ENCODE measurements at regions not wholly inside any gene's neighbourhood (a gene's known extent, or its start where the extent isn't known, plus 50 kb on each side); places are given as distances from the start of the nearest gene placed in this dataset.

DNA sequence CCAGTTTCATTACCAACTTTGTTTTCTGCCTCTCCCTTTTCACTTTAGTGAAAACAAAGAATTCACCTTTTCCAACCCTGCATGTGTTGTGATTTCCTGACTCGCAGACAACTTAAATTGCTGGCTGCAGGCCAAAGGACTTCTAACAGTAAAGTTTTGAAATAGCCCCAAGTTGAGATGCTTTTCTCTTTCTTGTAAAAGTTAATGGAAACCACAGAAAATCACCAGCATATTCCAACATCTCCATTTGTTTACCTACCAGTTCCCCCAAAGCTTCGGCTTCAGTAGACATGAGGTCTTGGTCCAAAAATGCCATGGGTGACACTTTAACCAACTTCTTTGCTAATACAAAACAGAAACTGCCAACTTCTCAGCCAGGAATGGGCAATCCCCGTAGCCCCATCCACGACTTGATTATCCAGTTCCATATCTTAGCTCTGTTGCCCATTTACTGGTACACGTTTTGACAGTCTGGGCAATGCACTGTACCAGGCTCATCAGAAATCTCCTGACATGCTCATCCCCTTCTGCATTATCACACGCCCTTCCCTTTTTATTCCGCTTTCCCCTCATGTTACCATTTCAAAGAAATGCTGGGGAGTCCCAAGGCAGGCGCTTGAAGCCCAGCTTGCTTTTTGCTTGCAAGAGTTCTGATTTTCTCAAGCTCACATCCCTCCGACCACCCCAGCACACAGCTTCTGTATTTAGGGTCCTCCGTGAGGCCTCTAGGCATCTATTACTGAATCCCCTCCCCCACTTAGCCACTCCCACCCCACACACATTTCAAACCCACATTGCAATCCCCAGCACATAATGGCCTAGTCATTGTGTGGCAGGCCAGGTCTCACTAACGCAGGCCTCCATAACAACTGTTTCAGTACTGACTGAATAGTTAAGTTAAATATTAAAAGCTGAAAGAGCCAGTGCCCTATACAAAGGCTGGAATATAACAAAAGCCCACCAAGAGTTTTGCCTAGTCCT lies 137.9 kb upstream of the S100G start:
- intact Hi-C loops (cut with DNase I): no loop called here
- DNase-seq (ENCODE audit: extremely low spot score in 2 of 2): no peak

DNA sequence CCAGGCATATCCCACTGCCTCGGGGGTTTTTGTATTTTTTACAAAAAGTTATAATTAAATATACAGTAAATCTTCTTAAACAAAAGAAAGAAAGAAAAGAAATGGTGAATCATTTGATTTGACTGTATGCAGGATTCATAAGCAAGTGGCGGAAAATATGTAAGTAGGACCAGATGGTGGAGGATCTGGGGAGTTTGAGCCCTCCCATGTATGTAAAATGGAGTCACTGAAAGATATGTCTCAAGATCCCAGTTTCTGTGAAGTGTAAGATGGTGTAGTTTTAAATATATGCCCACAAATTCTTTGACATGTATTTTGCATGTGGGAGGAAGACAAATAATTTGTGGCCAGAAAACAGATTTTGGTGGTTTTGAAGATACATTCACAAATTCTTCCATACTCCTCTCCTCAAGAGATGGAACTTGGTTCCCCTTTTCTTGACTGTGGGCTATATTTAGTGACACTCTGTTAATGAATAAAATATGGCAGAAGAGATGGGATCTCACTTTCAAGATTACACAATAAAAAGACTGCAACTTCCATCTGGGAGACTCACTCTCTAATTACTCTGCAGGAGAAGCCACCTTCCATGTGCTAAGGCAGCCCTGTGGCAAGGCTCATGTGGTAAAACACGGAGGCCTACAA lies 133.6 kb upstream of the S100G start:
- TF ChIP-seq POLR2AphosphoS5 (IDR thresholded peaks at IDR 0.05; ENCODE audit: insufficient read depth in 1 of 2, low read depth in 1 of 2) (no peak), POLR2A (IDR thresholded peaks at IDR 0.05) (no peak)
- TF ChIP-seq, protein P1, sequence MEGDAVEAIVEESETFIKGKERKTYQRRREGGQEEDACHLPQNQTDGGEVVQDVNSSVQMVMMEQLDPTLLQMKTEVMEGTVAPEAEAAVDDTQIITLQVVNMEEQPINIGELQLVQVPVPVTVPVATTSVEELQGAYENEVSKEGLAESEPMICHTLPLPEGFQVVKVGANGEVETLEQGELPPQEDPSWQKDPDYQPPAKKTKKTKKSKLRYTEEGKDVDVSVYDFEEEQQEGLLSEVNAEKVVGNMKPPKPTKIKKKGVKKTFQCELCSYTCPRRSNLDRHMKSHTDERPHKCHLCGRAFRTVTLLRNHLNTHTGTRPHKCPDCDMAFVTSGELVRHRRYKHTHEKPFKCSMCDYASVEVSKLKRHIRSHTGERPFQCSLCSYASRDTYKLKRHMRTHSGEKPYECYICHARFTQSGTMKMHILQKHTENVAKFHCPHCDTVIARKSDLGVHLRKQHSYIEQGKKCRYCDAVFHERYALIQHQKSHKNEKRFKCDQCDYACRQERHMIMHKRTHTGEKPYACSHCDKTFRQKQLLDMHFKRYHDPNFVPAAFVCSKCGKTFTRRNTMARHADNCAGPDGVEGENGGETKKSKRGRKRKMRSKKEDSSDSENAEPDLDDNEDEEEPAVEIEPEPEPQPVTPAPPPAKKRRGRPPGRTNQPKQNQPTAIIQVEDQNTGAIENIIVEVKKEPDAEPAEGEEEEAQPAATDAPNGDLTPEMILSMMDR (IDR thresholded peaks at IDR 0.05): no peak
- intact Hi-C loops (cut with DNase I): no loop called here
- no peak for DNase-seq (ENCODE audit: extremely low spot score in 2 of 2)
- H3K36me3 ChIP-seq: no peaks in the 10 kb centered on the region
- no peaks in the 10 kb centered on the region for H3K9me3 ChIP-seq
- H3K4me3 ChIP-seq: no peak overlapping the region
- H3K27ac ChIP-seq: no peak overlapping the region
- no peaks in the 10 kb centered on the region for H3K27me3 ChIP-seq
- no peaks in the 10 kb centered on the region for H3K4me1 ChIP-seq

More for the DNA sequence above, 137.9 kb upstream of the S100G start:
- H3K27ac ChIP-seq: no peak overlapping the region
- no peaks in the 10 kb centered on the region for H3K27me3 ChIP-seq
- H3K9me3 ChIP-seq: no peaks in the 10 kb centered on the region
- H3K36me3 ChIP-seq: no peaks in the 10 kb centered on the region
- no peak for TF ChIP-seq POLR2AphosphoS5 (IDR thresholded peaks at IDR 0.05; ENCODE audit: insufficient read depth in 1 of 2, low read depth in 1 of 2)
- no peak for TF ChIP-seq POLR2A (IDR thresholded peaks at IDR 0.05)
- TF ChIP-seq, protein P1 (IDR thresholded peaks at IDR 0.05): no peak
- no peak overlapping the region for H3K4me3 ChIP-seq
- H3K4me1 ChIP-seq: no peaks in the 10 kb centered on the region

DNA sequence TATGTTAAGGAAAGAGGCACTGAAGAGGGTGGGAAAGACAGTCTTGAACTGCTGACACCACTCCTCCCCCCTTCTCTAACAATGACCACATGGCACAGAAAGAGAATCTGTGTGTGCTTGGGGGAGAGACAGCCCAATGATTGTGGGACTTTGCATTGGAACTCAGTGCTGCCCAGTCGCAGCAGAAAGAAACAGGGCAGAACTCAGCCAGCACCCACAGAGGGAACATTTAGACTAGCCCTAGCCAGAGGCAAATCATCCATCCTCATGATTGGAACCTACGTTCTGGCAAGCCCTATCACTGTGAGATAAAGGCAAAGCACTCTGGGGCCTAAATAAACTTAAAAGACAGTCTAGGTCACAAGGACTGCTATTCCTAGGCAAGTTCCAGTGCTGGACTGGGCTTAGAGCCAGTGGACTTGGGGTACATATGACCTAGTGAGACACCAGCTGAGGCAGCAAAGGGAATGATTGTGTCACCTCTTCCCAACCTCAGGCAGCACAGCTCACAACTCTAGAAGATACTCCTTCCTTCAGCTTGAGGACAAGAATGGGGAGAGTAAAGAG lies 132.8 kb upstream of the S100G start:
- intact Hi-C loops (cut with DNase I): no loop called here
- Histone ChIP-seq H3K4me3 (no peak overlapping the region), H3K36me3 (no peaks in the 10 kb centered on the region), H3K27me3 (no peaks in the 10 kb centered on the region), H3K4me1 (no peaks in the 10 kb centered on the region), H3K27ac (no peak overlapping the region), H3K9me3 (no peaks in the 10 kb centered on the region)
- TF ChIP-seq, protein P1 (IDR thresholded peaks at IDR 0.05): no peak
- TF ChIP-seq POLR2AphosphoS5 (IDR thresholded peaks at IDR 0.05; ENCODE audit: insufficient read depth in 1 of 2, low read depth in 1 of 2): no peak
- TF ChIP-seq POLR2A (IDR thresholded peaks at IDR 0.05): no peak
- no peak for DNase-seq (ENCODE audit: extremely low spot score in 2 of 2)

- DNase-seq (ENCODE audit: extremely low spot score in 2 of 2): no peak
- intact Hi-C loops (cut with DNase I): no loop called here
- no peak overlapping the region for H3K4me3 ChIP-seq
- H3K27me3 ChIP-seq: no peaks in the 10 kb centered on the region
- no peaks in the 10 kb centered on the region for H3K4me1 ChIP-seq
- H3K9me3 ChIP-seq: no peaks in the 10 kb centered on the region
- no peak overlapping the region for H3K27ac ChIP-seq
- TF ChIP-seq POLR2AphosphoS5 (IDR thresholded peaks at IDR 0.05; ENCODE audit: insufficient read depth in 1 of 2, low read depth in 1 of 2) (no peak), POLR2A (IDR thresholded peaks at IDR 0.05) (no peak)
- TF ChIP-seq, protein P1 (IDR thresholded peaks at IDR 0.05): no peak
- no peaks in the 10 kb centered on the region for H3K36me3 ChIP-seq
These were observed 131.8 kb upstream of the S100G start for GRCh38 chrX:16518131-16518530.

Measured in vagina (tissue), 2 donors.